DND-41 (cell line): ENCODE measurements at regions not wholly inside any gene's neighbourhood (a gene's known extent, or its start where the extent isn't known, plus 50 kb on each side); places are given as distances from the start of the nearest gene placed in this dataset.

Experiments used
- CTCF ChIP-seq: IDR thresholded peaks from 2 replicates; pipeline ENCODE4 v1.5.1; 2012; ENCODE audit warnings: borderline replicate concordance, low read length, moderate library complexity, mild to moderate bottlenecking; ENCODE audit not compliant: poor library complexity, severe bottlenecking; ENCODE audit errors: extremely low read depth
- EZH2 ChIP-seq: IDR thresholded peaks from 3 replicates; pipeline ENCODE4 v1.6.1; 2012; ENCODE audit warnings: borderline replicate concordance, low read depth, mild to moderate bottlenecking, moderate library complexity, low read length, inconsistent platforms; ENCODE audit not compliant: severe bottlenecking

GRCh38 chr15:98505611-98506031 is 142.7 kb upstream of the IGF1R start:
- no peak for TF ChIP-seq CTCF
- no peak for TF ChIP-seq EZH2
